Spleen (tissue), 7 donors: ENCODE measurements at regions not wholly inside any gene's neighbourhood (a gene's known extent, or its start where the extent isn't known, plus 50 kb on each side); places are given as distances from the start of the nearest gene placed in this dataset.

Experiments used
- CTCF ChIP-seq, 11 experiments: fragments of 200-600 bp in 7 of 11; fragments of 450-650 bp in 4 of 11; sonication (generic) in 4 of 11; IDR thresholded peaks in 8 of 11; conservative IDR thresholded peaks in 3 of 11; 1 replicate in 7 of 11; 2 replicates in 4 of 11; pipeline versions ENCODE4 v1.4.0 to v1.8.0; 2016 to 2021; ENCODE audit warnings: antibody characterized with exemption in 11 of 11, inconsistent platforms in 4 of 11, mild to moderate bottlenecking in 1 of 11
- POLR2A ChIP-seq, 3 donors: fragments of 450-650 bp; IDR thresholded peaks; one replicate each; pipeline ENCODE4 v1.5.1; 2017; ENCODE audit warnings: antibody characterized with exemption in 3 of 3, mild to moderate bottlenecking in 1 of 3
- POLR2AphosphoS5 ChIP-seq, 3 donors: sonication (generic); formaldehyde crosslinking; IDR thresholded peaks; one replicate each; pipeline ENCODE4 v1.5.1; 2017; ENCODE audit warnings: antibody characterized with exemption in 3 of 3
- donor health status: DM: no; HTN: no; CAD: no; lungs with moderate emphysema.
- donor health status: DM: no; HTN: no; CAD: no.
- donor health status: DM: no; HTN: no; CAD: no.

- TF ChIP-seq POLR2A (IDR thresholded peaks at IDR 0.05), result no peak
- TF ChIP-seq CTCF (IDR thresholded peaks at IDR 0.05 in 8 of 11, conservative IDR thresholded peaks at IDR 0.05 in 3 of 11), result no peak
- no peak for TF ChIP-seq POLR2AphosphoS5 (IDR thresholded peaks at IDR 0.05)
These were observed 73.0 kb upstream of the PROK2 start for GRCh38 chr3:71857956-71858355.
